WERI-Rb-1 (cell line): ENCODE measurements at regions not wholly inside any gene's neighbourhood (a gene's known extent, or its start where the extent isn't known, plus 50 kb on each side); places are given as distances from the start of the nearest gene placed in this dataset.

Experiments
- DNase-seq: peaks from one replicate; pipeline ENCODE4 v3.0.0-alpha.2; 2020
- H3K27ac ChIP-seq: fragments of 250-450 bp; sonication (Bioruptor Pico); 2 replicates; pipeline ENCODE4 v1.5.1; 2020; ENCODE audit warnings: mild to moderate bottlenecking, moderate library complexity
- H3K27me3 ChIP-seq: fragments of 250-450 bp; sonication (Bioruptor Pico); 2 replicates; pipeline ENCODE4 v1.5.1; 2021; ENCODE audit warnings: mild to moderate bottlenecking, low read depth, moderate library complexity; ENCODE audit not compliant: insufficient read depth, severe bottlenecking
- H3K36me3 ChIP-seq: fragments of 250-450 bp; sonication (Bioruptor Pico); 2 replicates; pipeline ENCODE4 v1.5.1; 2020; ENCODE audit warnings: mild to moderate bottlenecking, moderate library complexity
- H3K4me3 ChIP-seq: 2 replicates; pipeline ENCODE4 v1.5.1; 2011; ENCODE audit warnings: low read depth, mild to moderate bottlenecking, control low read depth, low read length
- H3K9me3 ChIP-seq: fragments of 250-450 bp; sonication (Bioruptor Pico); 2 replicates; pipeline ENCODE4 v1.5.1; 2021; ENCODE audit warnings: mild to moderate bottlenecking, moderate library complexity; ENCODE audit not compliant: severe bottlenecking
- CTCF ChIP-seq: IDR thresholded peaks from 2 replicates; pipeline ENCODE4 v1.5.1; 2011; ENCODE audit warnings: low read depth, mild to moderate bottlenecking, control low read depth, inconsistent platforms, low read length

GRCh38 chr6:88517737-88518136, 351.6 kb upstream of the CNR1 start:
- H3K9me3 ChIP-seq, result no peaks in the 10 kb centered on the region

GRCh38 chr6:88513920-88514319, 347.8 kb upstream of the CNR1 start:
- Histone ChIP-seq H3K27me3 (no peaks in the 10 kb centered on the region), H3K9me3 (no peaks in the 10 kb centered on the region), H3K27ac (no peak overlapping the region), H3K36me3 (no peaks in the 10 kb centered on the region), H3K4me3 (no peak overlapping the region)
- TF ChIP-seq CTCF, result 0 out of 2 replicates have a peak, but pooled peaks have one; percentile 7
- DNase-seq, result no peak

More at GRCh38 chr6:88517737-88518136, 351.6 kb upstream of the CNR1 start:
- no peak for DNase-seq
- Histone ChIP-seq H3K36me3 (no peaks in the 10 kb centered on the region), H3K4me3 (no peak overlapping the region), H3K27me3 (no peaks in the 10 kb centered on the region), H3K27ac (peak overlapping the region; percentile 79; the same call in 1 of the 2 replicates)
- TF ChIP-seq CTCF, result no peak

GRCh38 chr6:88513471-88513870, 347.3 kb upstream of the CNR1 start:
- H3K27me3 ChIP-seq, result no peaks in the 10 kb centered on the region
- H3K9me3 ChIP-seq, result no peaks in the 10 kb centered on the region
- no peak overlapping the region for H3K27ac ChIP-seq
- no peak for DNase-seq
- H3K4me3 ChIP-seq, result no peak overlapping the region
- H3K36me3 ChIP-seq, result no peaks in the 10 kb centered on the region
- TF ChIP-seq CTCF, result no peak

- Histone ChIP-seq H3K27ac (no peak overlapping the region), H3K36me3 (no peaks in the 10 kb centered on the region), H3K4me3 (no peak overlapping the region), H3K27me3 (no peaks in the 10 kb centered on the region), H3K9me3 (no peaks in the 10 kb centered on the region)
- TF ChIP-seq CTCF, result no peak
- no peak for DNase-seq
These were observed 346.8 kb upstream of the CNR1 start for GRCh38 chr6:88512951-88513350.

GRCh38 chr6:88502391-88502790, 336.2 kb upstream of the CNR1 start:
- TF ChIP-seq CTCF, result no peak
- no peaks in the 10 kb centered on the region for H3K36me3 ChIP-seq

More at GRCh38 chr6:88502391-88502790, 336.2 kb upstream of the CNR1 start:
- H3K9me3 ChIP-seq, result no peaks in the 10 kb centered on the region
- DNase-seq, result no peak
- no peak overlapping the region for H3K27ac ChIP-seq
- H3K27me3 ChIP-seq, result no peaks in the 10 kb centered on the region
- H3K4me3 ChIP-seq, result no peak overlapping the region
